Endothelial cell of umbilical vein (primary cell): ENCODE measurements at regions not wholly inside any gene's neighbourhood (a gene's known extent, or its start where the extent isn't known, plus 50 kb on each side); places are given as distances from the start of the nearest gene placed in this dataset.

Source experiments
- BruUV-seq: library from RNA; stranded (reverse); fragments of 400-500 nt; replicated peaks from 2 replicates; lab custom pipeline; 2021; lab: Mats Ljungman, UMichigan
- CTCF ChIA-PET: fragments of 300-600, 350-600 bp; sonication (Branson Sonifier 250); formaldehyde crosslinking; loops from one replicate; lab custom pipeline; 2021; ENCODE audit warnings: antibody characterized with exemption, inconsistent platforms; lab: Charles Lee
- POLR2A ChIA-PET: fragments of 300-600, 350-600 bp; sonication (Branson Sonifier 250); formaldehyde crosslinking; loops from one replicate; lab custom pipeline; 2021; ENCODE audit warnings: antibody characterized with exemption, inconsistent platforms; lab: Charles Lee
- DNase-seq: peaks from one replicate; pipeline ENCODE4 v3.0.0-alpha.2; 2011; ENCODE audit warnings: low read depth, low spot score
- FAIRE-seq: peaks from 2 replicates; lab custom pipeline; 2011; peaks lifted over from hg19 to GRCh38; lab: Jason Lieb, UNC
- H2AFZ ChIP-seq: 2 replicates; pipeline ENCODE4 v1.6.0; 2012; ENCODE audit warnings: low read depth, low read length, control low read depth, inconsistent platforms
- H3K27ac ChIP-seq: 2 replicates; pipeline ENCODE4 v1.5.1; 2011; ENCODE audit warnings: low read depth, mild to moderate bottlenecking, control low read depth, low read length, moderate library complexity; ENCODE audit not compliant: insufficient read depth
- H3K27me3 ChIP-seq, 2 experiments: 2 replicates each; pipeline versions ENCODE4 v1.6.0 to v1.6.1; 2011; ENCODE audit warnings: low read length in 2 of 2, mixed read lengths in 1 of 2; ENCODE audit not compliant: control insufficient read depth in 2 of 2, insufficient read depth in 2 of 2
- H3K36me3 ChIP-seq, 2 experiments: 2 replicates in 1 of 2; 3 replicates in 1 of 2; pipeline ENCODE4 v1.5.1; 2011; ENCODE audit warnings: low read length in 2 of 2, mild to moderate bottlenecking in 1 of 2, moderate library complexity in 1 of 2; ENCODE audit not compliant: control insufficient read depth in 2 of 2, insufficient read depth in 2 of 2; ENCODE audit errors: extremely low read depth in 1 of 2
- H3K4me1 ChIP-seq: 3 replicates; pipeline ENCODE4 v1.5.1; 2011; ENCODE audit warnings: mild to moderate bottlenecking, low read length; ENCODE audit not compliant: control insufficient read depth, insufficient read depth; ENCODE audit errors: extremely low read depth
- H3K4me2 ChIP-seq: 2 replicates; pipeline ENCODE4 v1.6.1; 2011; ENCODE audit warnings: low read length, control low read depth, mixed read lengths; ENCODE audit not compliant: insufficient read depth
- H3K4me3 ChIP-seq, 3 experiments: fragments of 200-600 bp in 1 of 3; sonication (generic), shearing (Covaris generic) in 1 of 3; replicated peaks in 1 of 3; 2 replicates each; pipeline ENCODE4 v1.5.1; 2011 to 2016; ENCODE audit warnings: control low read depth in 3 of 3, low read length in 3 of 3, mild to moderate bottlenecking in 2 of 3, inconsistent platforms in 1 of 3, low read depth in 1 of 3, moderate library complexity in 1 of 3; ENCODE audit not compliant: insufficient read depth in 1 of 3
- H3K79me2 ChIP-seq: 2 replicates; pipeline ENCODE4 v1.6.0; 2012; ENCODE audit warnings: low read length, inconsistent platforms; ENCODE audit not compliant: control insufficient read depth, insufficient read depth
- H3K9ac ChIP-seq: replicated peaks from 2 replicates; pipeline ENCODE3; 2011; ENCODE audit warnings: low read length, control low read depth; ENCODE audit not compliant: insufficient read depth; ENCODE audit errors: extremely low read depth
- H3K9me1 ChIP-seq: replicated peaks from 3 replicates; pipeline ENCODE4 v1.6.0; 2011; ENCODE audit warnings: mild to moderate bottlenecking, low read length; ENCODE audit not compliant: control insufficient read depth, insufficient read depth; ENCODE audit errors: extremely low read depth
- H3K9me3 ChIP-seq: replicated peaks from 2 replicates; pipeline ENCODE4 v1.5.1; 2012; ENCODE audit warnings: low read length, inconsistent platforms; ENCODE audit not compliant: control insufficient read depth, insufficient read depth
- H4K20me1 ChIP-seq: replicated peaks from 2 replicates; pipeline ENCODE3; 2011; ENCODE audit warnings: mild to moderate bottlenecking, low read length; ENCODE audit not compliant: control insufficient read depth, insufficient read depth; ENCODE audit errors: extremely low read depth
- CTCF ChIP-seq, 2 donors: IDR thresholded peaks; 1 replicate in 1 of 2; 2 replicates in 1 of 2; pipeline ENCODE4 v1.5.1; 2011; ENCODE audit warnings: low read length in 2 of 2, mild to moderate bottlenecking in 2 of 2, moderate library complexity in 2 of 2, control low read depth in 1 of 2, inconsistent platforms in 1 of 2, low read depth in 1 of 2; ENCODE audit not compliant: insufficient read depth in 1 of 2; ENCODE audit errors: extremely low read depth in 1 of 2
- EZH2 ChIP-seq: IDR thresholded peaks from 2 replicates; pipeline ENCODE4 v1.6.1; 2012; ENCODE audit warnings: borderline replicate concordance, low read depth, mild to moderate bottlenecking, moderate library complexity, low read length, inconsistent platforms; ENCODE audit not compliant: severe bottlenecking
- FOS ChIP-seq: IDR thresholded peaks from 2 replicates; pipeline ENCODE4 v1.6.1; 2011; ENCODE audit warnings: mild to moderate bottlenecking, low read length, moderate library complexity, borderline replicate concordance; ENCODE audit not compliant: insufficient read depth
- GATA2 ChIP-seq: IDR thresholded peaks from 2 replicates; pipeline ENCODE4 v1.7.0; 2011; ENCODE audit warnings: low read depth, mild to moderate bottlenecking, moderate library complexity, mixed read lengths, low read length; ENCODE audit not compliant: insufficient read length, insufficient read depth
- JUN ChIP-seq: IDR thresholded peaks from 2 replicates; pipeline ENCODE4 v1.6.1; 2011; ENCODE audit warnings: borderline replicate concordance, low read depth; ENCODE audit not compliant: insufficient read length, insufficient read depth
- MAX ChIP-seq: IDR thresholded peaks from 2 replicates; pipeline ENCODE4 v1.6.1; 2011; ENCODE audit not compliant: insufficient read depth, insufficient read length
- MYC ChIP-seq: IDR thresholded peaks from one replicate; pipeline ENCODE4 v1.6.1; 2011; ENCODE audit warnings: mild to moderate bottlenecking, low read depth, low read length
- POLR2A ChIP-seq: IDR thresholded peaks from 2 replicates; pipeline ENCODE4 v1.6.1; 2012; ENCODE audit warnings: low read depth, mild to moderate bottlenecking, control low read depth, low read length
- POLR2AphosphoS5 ChIP-seq: IDR thresholded peaks from 2 replicates; pipeline ENCODE4 v1.6.1; 2012; ENCODE audit warnings: low read depth, mild to moderate bottlenecking, control low read depth, low read length, moderate library complexity; ENCODE audit not compliant: insufficient read depth
- dilution Hi-C: fragments of 300-500 bp; cut with MboI; formaldehyde crosslinking; loops from one replicate; pipeline ENCODE4 v1.15.0; 2019; ENCODE audit warnings: low sequenced_read_pairs; ENCODE audit not compliant: extremely low pct_ligation_motif_present
- intact Hi-C: fragments of 100-400 bp; cut with micrococcal nuclease; formaldehyde crosslinking; loops from one replicate; pipeline ENCODE4 v1.10.0; 2022

GRCh38 chr2:56086336-56086735 lies 97.5 kb upstream of the CCDC85A start:
- no peaks in the 10 kb centered on the region for H4K20me1 ChIP-seq
- no peak for DNase-seq
- H2AFZ ChIP-seq, result no peak overlapping the region
- H3K4me1 ChIP-seq, result no peaks in the 10 kb centered on the region
- no peak for FAIRE-seq
- H3K27ac ChIP-seq, result no peak overlapping the region
- H3K4me3 ChIP-seq, result no peak overlapping the region
- no TSS peak for BruUV-seq
- H3K36me3 ChIP-seq, result no peaks in the 10 kb centered on the region
- ChIA-PET POLR2A (no interaction called here), CTCF (interaction anchor here (1.2 to 3.2 kb wide), 3 partner anchors 9 to 44 kb away, joined by 5 to 14 read pairs (median 6); no protein-coding TSS in a partner anchor)
- intact Hi-C loops (no loop called here), dilution Hi-C loops (no loop called here)
- no peaks in the 10 kb centered on the region for H3K79me2 ChIP-seq
- peaks cover 2 to 8% of the 10 kb centered on the region in 2 experiments for H3K27me3 ChIP-seq
- no peak for TF ChIP-seq JUN
- no peak for TF ChIP-seq POLR2A
- no peak for TF ChIP-seq CTCF (IDR thresholded peaks at IDR 0.05; ENCODE audit: extremely low read depth in 1 of 2, insufficient read depth in 1 of 2, low read depth in 1 of 2, low read length in 2 of 2)
- no peaks in the 10 kb centered on the region for H3K9me1 ChIP-seq
- no peak overlapping the region for H3K4me2 ChIP-seq
- no peak overlapping the region for H3K9ac ChIP-seq
- H3K9me3 ChIP-seq, result no peaks in the 10 kb centered on the region

- FAIRE-seq (no peak), DNase-seq (no peak)
- no peaks in the 10 kb centered on the region for H3K79me2 ChIP-seq
- no peak overlapping the region for H2AFZ ChIP-seq
- H3K9ac ChIP-seq, result no peak overlapping the region
- no peak overlapping the region for H3K4me2 ChIP-seq
- no peak overlapping the region for H3K4me3 ChIP-seq
- peaks cover 2 to 8% of the 10 kb centered on the region in 2 experiments for H3K27me3 ChIP-seq
- dilution Hi-C loops, result no loop called here
- ChIA-PET CTCF (no interaction called here), POLR2A (no interaction called here)
- no peaks in the 10 kb centered on the region for H3K36me3 ChIP-seq
- TF ChIP-seq CTCF (IDR thresholded peaks at IDR 0.05; ENCODE audit: extremely low read depth in 1 of 2, insufficient read depth in 1 of 2, low read depth in 1 of 2, low read length in 2 of 2), result no peak
- no peak for TF ChIP-seq JUN
- no peak for TF ChIP-seq EZH2
- no peak for TF ChIP-seq GATA2
- TF ChIP-seq MAX, result no peak
- no peak for TF ChIP-seq POLR2AphosphoS5
- no peak for TF ChIP-seq POLR2A
- no peak for TF ChIP-seq MYC
- TF ChIP-seq FOS, result no peak
- no peaks in the 10 kb centered on the region for H3K9me1 ChIP-seq
- H3K9me3 ChIP-seq, result no peaks in the 10 kb centered on the region
- no peak overlapping the region for H3K27ac ChIP-seq
- no TSS peak for BruUV-seq
- intact Hi-C loops, result no loop called here
- no peaks in the 10 kb centered on the region for H4K20me1 ChIP-seq
- no peaks in the 10 kb centered on the region for H3K4me1 ChIP-seq
Measured at GRCh38 chr2:56088411-56088810, 95.4 kb upstream of the CCDC85A start.
